GM12865 (cell line): ENCODE measurements at regions not wholly inside any gene's neighbourhood (a gene's known extent, or its start where the extent isn't known, plus 50 kb on each side); places are given as distances from the start of the nearest gene placed in this dataset.
"Not testable (repeated sequence)": the region's sequence is repeated elsewhere in the genome, so short reads cannot be mapped to it uniquely, and the experiment has no call there.

Experiments used
- DNase-seq: peaks from one replicate; pipeline ENCODE4 v3.0.0; 2010; ENCODE audit warnings: low read depth
- H3K4me3 ChIP-seq: 2 replicates; pipeline ENCODE4 v1.5.1; 2011; ENCODE audit warnings: mild to moderate bottlenecking, low read depth, low read length, control low read depth
- CTCF ChIP-seq: IDR thresholded peaks from 2 replicates; pipeline ENCODE4 v1.5.1; 2011; ENCODE audit warnings: low read length, control low read depth, low read depth, inconsistent platforms; ENCODE audit not compliant: insufficient read depth; ENCODE audit errors: missing control alignments

- no peak overlapping the region for H3K4me3 ChIP-seq
- TF ChIP-seq CTCF, result no peak
- DNase-seq, result no peak
Measured at GRCh38 chr13:105679838-105680237, 855.6 kb downstream of the EFNB2 start.

GRCh38 chr13:105678072-105678471 lies 857.4 kb downstream of the EFNB2 start:
- no peak overlapping the region for H3K4me3 ChIP-seq
- DNase-seq, result peak; percentile 3
- TF ChIP-seq CTCF, result no peak

- H3K4me3 ChIP-seq, result no peak overlapping the region
- no peak for TF ChIP-seq CTCF
- DNase-seq, result no peak
Measured at GRCh38 chr13:105672881-105673280, 862.6 kb downstream of the EFNB2 start.

GRCh38 chr13:105671131-105671530 lies 864.3 kb downstream of the EFNB2 start:
- H3K4me3 ChIP-seq, DNase-seq: not testable (repeated sequence)

GRCh38 chr13:105670179-105670990 lies 865.1 kb downstream of the EFNB2 start:
- H3K4me3 ChIP-seq, result no peak overlapping the region
- no peak for DNase-seq
- no peak for TF ChIP-seq CTCF

- no peak for TF ChIP-seq CTCF
Measured at GRCh38 chr13:105665284-105665683, 870.2 kb downstream of the EFNB2 start.

GRCh38 chr13:105663182-105663581 lies 872.3 kb downstream of the EFNB2 start:
- H3K4me3 ChIP-seq, result no peak overlapping the region
- no peak for TF ChIP-seq CTCF
- DNase-seq, result no peak

More at GRCh38 chr13:105665284-105665683, 870.2 kb downstream of the EFNB2 start:
- DNase-seq, result no peak
- no peak overlapping the region for H3K4me3 ChIP-seq
